ENCODE measurements at regions not wholly inside any gene's neighbourhood (a gene's known extent, or its start where the extent isn't known, plus 50 kb on each side); places are given as distances from the start of the nearest gene placed in this dataset.

GRCh38 chr9:120315154-120315553, 264.8 kb downstream of the CDK5RAP2 start:
- TF ChIP-seq CTCF (IDR thresholded peaks at IDR 0.05; ENCODE audit: low read length) (no peak), EZH2 (IDR thresholded peaks at IDR 0.05; ENCODE audit: borderline replicate concordance, low read length) (no peak)

All from OCI-LY1 (cell line).